ENCODE measurements at regions not wholly inside any gene's neighbourhood (a gene's known extent, or its start where the extent isn't known, plus 50 kb on each side); places are given as distances from the start of the nearest gene placed in this dataset.

- no peaks in the 10 kb centered on the region for H3K4me1 Mint-ChIP-seq
- no peak for ATAC-seq
- Histone ChIP-seq H2AFZ (no peak overlapping the region), H3K27ac (ENCODE audit: low read depth) (no peak overlapping the region), H3K36me3 (ENCODE audit: insufficient read depth) (no peaks in the 10 kb centered on the region), H3K4me2 (no peak overlapping the region), H3F3A (replicated peaks; ENCODE audit: low read depth) (no peaks in the 10 kb centered on the region), H3K27me3 (ENCODE audit: insufficient read depth) (no peaks in the 10 kb centered on the region), H4K20me1 (replicated peaks; ENCODE audit: insufficient read depth) (no peaks in the 10 kb centered on the region), H3K79me2 (replicated peaks; ENCODE audit: insufficient read depth) (no peaks in the 10 kb centered on the region), H3K4me3 (no peak overlapping the region), H3K4me1 (ENCODE audit: insufficient read depth) (no peaks in the 10 kb centered on the region), H3K9me2 (ENCODE audit: insufficient read depth) (no peaks in the 10 kb centered on the region)
- no peaks in the 10 kb centered on the region for H3K36me3 Mint-ChIP-seq (ENCODE audit: low read depth)
- no peak for DNase-seq (ENCODE audit: low spot score)
- no peak overlapping the region for H3K4me3 Mint-ChIP-seq
- no peak for TF ChIP-seq STAT1 (IDR thresholded peaks at IDR 0.05; ENCODE audit: unreplicated experiment)
- no peak overlapping the region for H3K27ac Mint-ChIP-seq
- H3K27me3 Mint-ChIP-seq (ENCODE audit: insufficient read depth, low read depth, poor library complexity): no peaks in the 10 kb centered on the region
- H3K9me3 Mint-ChIP-seq: no peaks in the 10 kb centered on the region
These were observed 240.2 kb upstream of the PLSCR5 start for GRCh38 chr3:146845361-146845760.

DNA sequence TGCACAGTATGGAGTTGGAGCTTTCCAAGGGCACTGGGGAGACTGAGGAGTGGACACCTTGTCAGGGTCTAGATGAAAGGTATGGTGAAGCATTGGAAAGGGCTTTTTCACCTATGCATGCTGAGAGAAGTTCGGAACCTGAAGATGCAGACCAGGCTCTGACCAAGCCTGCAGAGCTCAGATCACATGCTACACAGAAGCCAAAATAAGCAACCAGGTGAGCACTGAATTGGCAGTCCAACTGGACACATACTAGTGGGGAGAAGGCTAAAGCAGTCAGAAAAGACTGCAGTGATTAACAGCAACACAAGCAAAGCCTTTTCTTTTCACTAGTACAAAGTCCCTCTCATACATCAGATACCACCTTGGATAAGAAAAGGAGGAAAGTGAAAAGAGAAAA is 238.3 kb upstream of the PLSCR5 start:
- no peaks in the 10 kb centered on the region for H3K9me2 ChIP-seq (ENCODE audit: insufficient read depth)
- no peak overlapping the region for H3K27ac ChIP-seq (ENCODE audit: low read depth)
- no peak for TF ChIP-seq STAT1 (IDR thresholded peaks at IDR 0.05; ENCODE audit: unreplicated experiment)
- no peak overlapping the region for H3K4me3 ChIP-seq
- no peaks in the 10 kb centered on the region for H3F3A ChIP-seq (replicated peaks; ENCODE audit: low read depth)
- Mint-ChIP-seq H3K9me3 (no peaks in the 10 kb centered on the region), H3K27me3 (ENCODE audit: insufficient read depth, low read depth, poor library complexity) (no peaks in the 10 kb centered on the region), H3K4me3 (no peak overlapping the region), H3K27ac (no peak overlapping the region), H3K36me3 (ENCODE audit: low read depth) (no peaks in the 10 kb centered on the region), H3K4me1 (no peaks in the 10 kb centered on the region)
- H3K79me2 ChIP-seq (replicated peaks; ENCODE audit: insufficient read depth): no peaks in the 10 kb centered on the region
- no peak for DNase-seq (ENCODE audit: low spot score)
- H3K27me3 ChIP-seq (ENCODE audit: insufficient read depth): no peaks in the 10 kb centered on the region
- no peak overlapping the region; the same call in 1 of the 2 replicates for H2AFZ ChIP-seq
- no peak overlapping the region for H3K4me2 ChIP-seq
- no peaks in the 10 kb centered on the region for H3K4me1 ChIP-seq (ENCODE audit: insufficient read depth)
- ATAC-seq: no peak
- H4K20me1 ChIP-seq (replicated peaks; ENCODE audit: insufficient read depth): no peaks in the 10 kb centered on the region
- H3K36me3 ChIP-seq (ENCODE audit: insufficient read depth): no peaks in the 10 kb centered on the region

GRCh38 chr3:146839727-146840375 is 234.7 kb upstream of the PLSCR5 start:
- Histone ChIP-seq H3K79me2 (replicated peaks; ENCODE audit: insufficient read depth) (no peaks in the 10 kb centered on the region), H3K9me2 (ENCODE audit: insufficient read depth) (no peaks in the 10 kb centered on the region), H2AFZ (no peak overlapping the region), H3K36me3 (ENCODE audit: insufficient read depth) (no peaks in the 10 kb centered on the region), H3K4me1 (ENCODE audit: insufficient read depth) (no peaks in the 10 kb centered on the region), H3K4me3 (no peak overlapping the region), H3K27me3 (ENCODE audit: insufficient read depth) (no peaks in the 10 kb centered on the region), H3F3A (replicated peaks; ENCODE audit: low read depth) (no peaks in the 10 kb centered on the region), H3K4me2 (no peak overlapping the region), H4K20me1 (replicated peaks; ENCODE audit: insufficient read depth) (no peaks in the 10 kb centered on the region), H3K27ac (ENCODE audit: low read depth) (no peak overlapping the region)
- Mint-ChIP-seq H3K4me3 (no peak overlapping the region), H3K9me3 (no peaks in the 10 kb centered on the region), H3K27ac (no peak overlapping the region), H3K27me3 (ENCODE audit: insufficient read depth, low read depth, poor library complexity) (no peaks in the 10 kb centered on the region), H3K4me1 (no peaks in the 10 kb centered on the region), H3K36me3 (ENCODE audit: low read depth) (no peaks in the 10 kb centered on the region)
- ATAC-seq (no peak), DNase-seq (ENCODE audit: low spot score) (no peak)
- TF ChIP-seq ZNF114 (CRISPR knock-in tag; IDR thresholded peaks at IDR 0.05) (no peak), ZNF331 (CRISPR knock-in tag; IDR thresholded peaks at IDR 0.05; ENCODE audit: low read depth) (no peak), EZH2 (IDR thresholded peaks at IDR 0.05; ENCODE audit: low read depth, unreplicated experiment) (no peak), ETS1 (IDR thresholded peaks at IDR 0.05) (no peak), CTCF (conservative IDR thresholded peaks at IDR 0.05; ENCODE audit: low read depth in 2 of 2) (no peak)
